Kidney (tissue), 13 donors: ENCODE measurements at regions not wholly inside any gene's neighbourhood (a gene's known extent, or its start where the extent isn't known, plus 50 kb on each side); places are given as distances from the start of the nearest gene placed in this dataset.

ENCODE experiments used
- DNase-seq, 5 donors: peaks; one replicate each; pipeline ENCODE4 v3.0.0-alpha.2; 2013 to 2020
- FAIRE-seq: peaks from 2 replicates; lab custom pipeline; 2012; peaks lifted over from hg19 to GRCh38; lab: Jason Lieb, UNC
- H3K27ac ChIP-seq, 2 donors: one replicate each; pipeline ENCODE4 v1.7.0; 2013; ENCODE audit warnings: low read depth in 2 of 2, low read length in 2 of 2, inconsistent platforms in 1 of 2
- H3K27me3 ChIP-seq: one replicate; pipeline ENCODE4 v1.7.1; 2013; ENCODE audit warnings: low read length, inconsistent platforms; ENCODE audit not compliant: control insufficient read depth, insufficient read depth
- H3K36me3 ChIP-seq, 3 donors: one replicate each; pipeline versions ENCODE4 v1.7.0 to v1.7.1; 2013; ENCODE audit warnings: low read length in 3 of 3, control low read depth in 1 of 3, inconsistent platforms in 1 of 3; ENCODE audit not compliant: insufficient read depth in 3 of 3, control insufficient read depth in 2 of 3
- H3K4me1 ChIP-seq, 3 donors: one replicate each; pipeline versions ENCODE4 v1.7.0 to v1.7.1; 2013; ENCODE audit warnings: low read length in 3 of 3, inconsistent platforms in 1 of 3, low read depth in 1 of 3; ENCODE audit not compliant: control insufficient read depth in 2 of 3, insufficient read depth in 2 of 3
- H3K4me3 ChIP-seq, 3 donors: one replicate each; pipeline versions ENCODE4 v1.7.0 to v1.8.1; 2013; ENCODE audit warnings: low read length in 3 of 3, control low read depth in 1 of 3, inconsistent platforms in 1 of 3
- H3K9ac ChIP-seq, 3 donors: one replicate each; pipeline versions ENCODE4 v1.7.0 to v1.7.1; 2013; ENCODE audit warnings: low read length in 3 of 3, control low read depth in 1 of 3, inconsistent platforms in 1 of 3
- H3K9me3 ChIP-seq, 3 donors: one replicate each; pipeline versions ENCODE4 v1.7.0 to v1.7.1; 2013; ENCODE audit warnings: low read length in 3 of 3, control low read depth in 1 of 3, inconsistent platforms in 1 of 3; ENCODE audit not compliant: control insufficient read depth in 2 of 3, insufficient read depth in 1 of 3
- intact Hi-C: fragments of 100-400 bp; cut with DNase I; formaldehyde crosslinking; loops from one replicate; pipeline ENCODE4 v1.11.1; 2022
- TF ChIP-seq, protein P1 (sequence below): IDR thresholded peaks from 3 replicates; pipeline ENCODE4 v1.5.1; 2012; ENCODE audit warnings: mild to moderate bottlenecking, moderate library complexity, borderline replicate concordance; ENCODE audit not compliant: insufficient read depth; ENCODE audit errors: extremely low read depth
- donor health status: control.
- donor health status: control.
- donor health status: control.
- donor health status: control.
- donor health status: control.
- donor health status: DM: yes; HTN: yes; CAD: no.
- donor health status: Normal renal cell carcinoma (clear cell type).

DNA sequence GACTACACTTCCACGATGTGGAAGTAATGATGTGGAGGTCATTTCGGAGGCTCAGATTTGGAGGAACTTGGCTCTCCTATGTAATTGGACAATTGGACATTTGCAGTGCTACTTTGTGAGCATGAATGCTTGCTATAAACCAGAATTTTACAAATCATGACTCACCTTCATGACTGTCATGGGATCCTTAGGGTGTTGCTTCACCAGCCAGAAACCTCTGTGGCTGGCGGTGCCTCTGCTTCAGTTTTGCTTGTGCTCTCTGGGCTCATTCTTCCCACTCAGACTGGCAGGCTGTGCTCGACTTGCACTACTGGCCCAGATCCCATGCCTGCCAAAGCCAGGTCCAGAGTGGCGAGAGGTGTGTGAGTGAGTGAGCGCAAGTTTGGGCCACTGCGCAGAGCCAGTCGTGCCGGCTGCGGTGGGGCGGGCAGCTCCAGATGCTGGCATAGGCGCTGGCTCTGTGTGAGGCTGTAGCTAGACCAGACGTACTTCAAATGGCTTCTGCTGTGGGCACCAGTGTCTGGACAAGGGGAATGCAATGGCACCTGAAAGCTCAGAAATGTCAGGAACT, 387.8 kb downstream of the AEBP2 start:
- DNase-seq (no peak), FAIRE-seq (no peak)
- Histone ChIP-seq H3K9me3 (peaks cover 0 to 7% (median 0%) of the 10 kb centered on the region in 3 donors), H3K4me3 (no peak overlapping the region), H3K9ac (no peak overlapping the region), H3K4me1 (no peaks in the 10 kb centered on the region), H3K27ac (no peak overlapping the region), H3K27me3 (no peaks in the 10 kb centered on the region), H3K36me3 (no peaks in the 10 kb centered on the region)
- TF ChIP-seq, protein P1, sequence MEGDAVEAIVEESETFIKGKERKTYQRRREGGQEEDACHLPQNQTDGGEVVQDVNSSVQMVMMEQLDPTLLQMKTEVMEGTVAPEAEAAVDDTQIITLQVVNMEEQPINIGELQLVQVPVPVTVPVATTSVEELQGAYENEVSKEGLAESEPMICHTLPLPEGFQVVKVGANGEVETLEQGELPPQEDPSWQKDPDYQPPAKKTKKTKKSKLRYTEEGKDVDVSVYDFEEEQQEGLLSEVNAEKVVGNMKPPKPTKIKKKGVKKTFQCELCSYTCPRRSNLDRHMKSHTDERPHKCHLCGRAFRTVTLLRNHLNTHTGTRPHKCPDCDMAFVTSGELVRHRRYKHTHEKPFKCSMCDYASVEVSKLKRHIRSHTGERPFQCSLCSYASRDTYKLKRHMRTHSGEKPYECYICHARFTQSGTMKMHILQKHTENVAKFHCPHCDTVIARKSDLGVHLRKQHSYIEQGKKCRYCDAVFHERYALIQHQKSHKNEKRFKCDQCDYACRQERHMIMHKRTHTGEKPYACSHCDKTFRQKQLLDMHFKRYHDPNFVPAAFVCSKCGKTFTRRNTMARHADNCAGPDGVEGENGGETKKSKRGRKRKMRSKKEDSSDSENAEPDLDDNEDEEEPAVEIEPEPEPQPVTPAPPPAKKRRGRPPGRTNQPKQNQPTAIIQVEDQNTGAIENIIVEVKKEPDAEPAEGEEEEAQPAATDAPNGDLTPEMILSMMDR = no peak
- intact Hi-C loops = no loop called here

DNA sequence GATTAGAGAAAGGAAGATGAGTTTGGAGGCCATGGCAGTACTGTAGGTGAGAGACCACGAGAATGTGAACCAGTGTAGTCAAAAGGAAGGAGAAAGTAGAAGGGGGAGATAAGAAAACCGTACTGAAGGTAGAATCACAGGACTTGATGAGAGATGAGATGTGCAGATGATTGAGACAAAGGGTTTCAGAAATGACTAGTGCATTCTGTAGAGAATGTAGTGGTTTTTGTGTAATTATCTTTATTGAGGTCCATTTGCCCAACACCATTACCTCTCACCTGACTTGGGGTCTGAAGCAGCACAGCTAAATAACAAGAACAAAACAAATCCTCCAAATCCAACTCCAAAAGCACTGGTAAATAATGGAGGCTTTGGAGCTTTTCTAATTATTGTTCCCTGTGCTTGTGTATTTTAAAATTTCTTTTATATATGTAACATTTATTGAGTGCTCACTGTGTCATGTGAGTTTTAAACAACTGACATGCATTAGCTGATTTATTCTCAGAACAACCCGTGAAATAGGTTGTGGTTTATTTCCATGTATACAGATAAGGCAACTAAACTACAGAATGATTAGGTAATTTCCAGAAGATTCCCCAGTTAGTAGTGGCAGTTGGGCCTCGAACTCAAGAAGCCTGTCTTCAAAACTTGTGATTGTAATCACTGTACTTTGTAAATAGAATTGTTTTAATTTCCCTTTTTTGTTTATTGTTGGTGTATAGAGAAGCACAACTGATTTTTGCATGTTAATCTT, 390.0 kb downstream of the AEBP2 start:
- no peak for DNase-seq
- Histone ChIP-seq H3K9ac (no peak overlapping the region), H3K27ac (no peak overlapping the region), H3K4me3 (no peak overlapping the region), H3K36me3 (no peaks in the 10 kb centered on the region), H3K4me1 (no peaks in the 10 kb centered on the region), H3K27me3 (no peaks in the 10 kb centered on the region), H3K9me3 (peaks cover 0 to 7% (median 0%) of the 10 kb centered on the region in 3 donors)
- TF ChIP-seq, protein P1 = no peak
- FAIRE-seq = no peak
- intact Hi-C loops = no loop called here

DNA sequence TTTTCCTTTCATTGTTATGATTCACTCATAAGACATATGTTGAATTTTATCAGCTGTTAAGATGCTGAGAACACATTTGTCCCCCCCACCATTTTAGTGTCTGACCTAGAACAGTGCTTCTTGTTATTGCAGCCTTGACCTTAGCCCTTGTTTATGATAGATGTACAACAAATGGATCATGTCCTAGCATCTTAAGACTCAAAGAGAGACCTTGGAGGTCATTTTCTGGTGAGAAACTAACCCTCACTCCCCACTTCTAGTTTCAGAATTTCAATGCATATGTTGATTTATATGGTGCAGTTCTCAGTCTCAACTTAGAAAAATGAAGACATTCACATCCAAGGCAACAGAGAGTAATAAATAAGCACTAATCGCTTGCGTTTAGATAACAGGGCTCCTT, 391.2 kb downstream of the AEBP2 start:
- Histone ChIP-seq H3K4me3 (no peak overlapping the region), H3K27me3 (no peaks in the 10 kb centered on the region), H3K4me1 (no peaks in the 10 kb centered on the region), H3K27ac (no peak overlapping the region), H3K36me3 (no peaks in the 10 kb centered on the region), H3K9me3 (peaks cover 0 to 7% (median 0%) of the 10 kb centered on the region in 3 donors), H3K9ac (no peak overlapping the region)
- DNase-seq (peak in 2 of 5 donors; percentile 71 to 84), FAIRE-seq (no peak)
- intact Hi-C loops = no loop called here
- TF ChIP-seq, protein P1 = no peak
